Endometrial microvascular endothelial cells (primary cell): ENCODE measurements at regions not wholly inside any gene's neighbourhood (a gene's known extent, or its start where the extent isn't known, plus 50 kb on each side); places are given as distances from the start of the nearest gene placed in this dataset.

Experiments used
- in situ Hi-C: cut with HindIII; loops from 2 replicates; pipeline ENCODE4 v1.10.0; 2017; ENCODE audit warnings: low sequenced_read_pairs, low pct_unique_long_range_greater_than_20kb; ENCODE audit errors: inconsistent ontology term

DNA sequence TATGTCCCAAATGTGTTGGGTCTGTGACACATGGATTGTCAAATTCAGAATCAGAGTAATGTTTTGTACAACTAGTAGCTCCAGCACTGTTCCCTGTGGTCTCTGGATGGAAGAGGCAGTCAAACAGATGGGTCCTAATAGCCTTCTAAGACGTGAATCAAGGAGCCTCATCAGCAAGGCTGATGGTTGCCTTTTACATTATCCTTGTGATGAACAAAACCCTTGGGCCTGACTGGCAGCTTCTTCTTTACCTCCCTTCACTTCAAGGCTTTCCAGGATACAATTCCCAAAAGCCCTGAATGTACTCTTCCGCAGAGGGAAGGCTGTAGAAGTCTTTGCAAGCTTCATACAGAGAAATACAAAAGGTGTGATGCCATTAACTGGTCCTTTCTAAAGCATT lies 633.3 kb downstream of the USP25 start:
- in situ Hi-C loops, result no loop called here

DNA sequence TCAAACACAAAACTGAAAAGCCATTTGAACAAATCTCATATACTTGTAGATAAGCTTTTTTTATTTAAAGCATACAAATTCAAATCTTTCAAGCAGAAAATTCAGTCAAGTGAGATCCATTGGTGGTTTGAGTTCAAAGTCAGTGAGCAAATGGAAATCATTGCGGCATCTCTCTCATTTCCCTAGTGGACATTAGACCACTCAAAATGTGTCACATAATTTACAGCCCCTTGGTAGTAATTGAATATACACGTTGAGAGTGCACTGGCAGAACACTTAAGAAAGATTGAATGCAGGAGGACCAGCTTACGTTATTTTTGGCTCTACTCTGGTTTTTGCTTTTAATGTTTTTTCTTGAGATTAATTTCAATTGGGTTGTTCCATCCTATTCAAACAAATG lies 633.7 kb downstream of the USP25 start:
- in situ Hi-C loops, result no loop called here

DNA sequence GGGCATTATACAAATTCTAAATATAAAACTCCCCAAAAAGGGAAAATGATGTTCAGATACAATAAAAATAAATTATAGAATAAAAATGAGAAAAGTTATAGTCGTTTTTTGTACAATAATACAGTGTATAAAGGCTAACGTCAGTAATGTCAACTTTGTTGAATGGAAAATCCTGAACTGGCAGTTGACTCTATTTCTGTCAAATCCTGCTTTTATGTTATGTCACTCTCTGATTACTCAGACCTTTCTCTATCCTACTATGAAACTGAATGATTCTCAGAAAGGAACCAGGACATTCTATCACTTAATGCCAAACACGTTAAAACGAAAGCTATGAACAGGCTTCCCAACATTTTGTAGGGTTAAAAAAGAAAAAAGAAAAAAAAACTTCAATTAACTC lies 636.4 kb downstream of the USP25 start:
- in situ Hi-C loops, result no loop called here

GRCh38 chr21:16367079-16367478 lies 637.3 kb downstream of the USP25 start:
- in situ Hi-C loops, result no loop called here

- in situ Hi-C loops, result no loop called here
These were observed 640.4 kb downstream of the USP25 start for GRCh38 chr21:16370186-16370585.

DNA sequence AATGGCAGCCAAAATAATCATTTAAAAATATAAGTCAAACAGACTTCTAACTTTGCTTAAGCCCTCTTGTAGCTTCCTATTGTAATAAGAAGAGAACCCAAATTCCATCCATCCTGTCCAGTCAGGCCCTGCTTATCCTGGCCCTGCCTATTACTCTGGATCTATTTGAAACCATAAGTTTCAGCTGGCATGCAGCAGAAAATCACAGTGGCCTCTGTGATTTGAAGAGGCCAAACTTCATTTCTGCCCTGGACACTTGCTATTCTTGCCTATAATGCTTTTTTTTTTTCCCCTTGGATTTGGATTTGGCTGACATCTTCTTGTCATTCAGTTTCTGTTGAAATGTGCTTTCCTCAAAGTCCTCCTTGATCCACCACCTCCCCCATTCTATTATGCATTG lies 642.8 kb downstream of the USP25 start:
- in situ Hi-C loops, result no loop called here

GRCh38 chr21:16376673-16377072 lies 646.9 kb downstream of the USP25 start:
- in situ Hi-C loops, result no loop called here

- in situ Hi-C loops, result no loop called here
These were observed 647.4 kb downstream of the USP25 start for GRCh38 chr21:16377120-16377658.

DNA sequence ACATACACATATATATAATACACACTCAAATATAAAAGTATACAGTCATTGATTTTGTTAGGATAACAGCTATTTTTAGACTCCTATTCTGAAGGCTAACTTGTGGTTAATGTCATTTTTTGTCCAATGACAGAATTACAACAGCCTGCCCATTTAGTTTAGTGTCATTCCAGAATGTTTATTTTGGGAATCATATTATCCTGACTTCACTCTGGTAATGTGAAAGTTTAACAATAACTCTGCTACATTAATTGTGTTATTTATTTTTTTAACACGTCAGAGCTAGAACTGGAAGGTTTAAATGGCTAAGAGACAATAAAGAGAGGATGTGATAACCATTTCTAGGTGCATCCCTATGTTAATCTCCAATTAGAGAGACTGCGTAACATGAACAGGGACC lies 648.1 kb downstream of the USP25 start:
- in situ Hi-C loops, result no loop called here

DNA sequence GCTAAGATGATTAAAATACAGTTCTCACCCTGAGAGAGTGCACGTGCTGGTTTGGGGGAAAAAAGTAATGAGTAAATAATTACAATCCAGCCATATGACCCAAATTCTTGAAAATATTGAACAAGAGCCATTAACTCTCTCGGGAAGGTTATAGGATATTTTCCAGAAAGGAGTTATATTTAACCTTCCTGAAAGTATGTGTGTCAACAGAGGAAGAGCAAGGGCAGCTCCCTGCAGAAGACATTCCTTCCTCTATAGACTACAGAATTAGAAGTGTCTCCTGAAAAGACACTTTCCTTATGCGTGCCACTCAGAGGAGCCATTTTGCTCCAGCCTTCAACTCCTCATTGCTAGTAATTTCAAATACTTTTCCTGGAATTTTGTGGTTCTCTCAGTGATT lies 648.7 kb downstream of the USP25 start:
- in situ Hi-C loops, result no loop called here

GRCh38 chr21:16388291-16388690 lies 658.5 kb downstream of the USP25 start:
- in situ Hi-C loops, result no loop called here

DNA sequence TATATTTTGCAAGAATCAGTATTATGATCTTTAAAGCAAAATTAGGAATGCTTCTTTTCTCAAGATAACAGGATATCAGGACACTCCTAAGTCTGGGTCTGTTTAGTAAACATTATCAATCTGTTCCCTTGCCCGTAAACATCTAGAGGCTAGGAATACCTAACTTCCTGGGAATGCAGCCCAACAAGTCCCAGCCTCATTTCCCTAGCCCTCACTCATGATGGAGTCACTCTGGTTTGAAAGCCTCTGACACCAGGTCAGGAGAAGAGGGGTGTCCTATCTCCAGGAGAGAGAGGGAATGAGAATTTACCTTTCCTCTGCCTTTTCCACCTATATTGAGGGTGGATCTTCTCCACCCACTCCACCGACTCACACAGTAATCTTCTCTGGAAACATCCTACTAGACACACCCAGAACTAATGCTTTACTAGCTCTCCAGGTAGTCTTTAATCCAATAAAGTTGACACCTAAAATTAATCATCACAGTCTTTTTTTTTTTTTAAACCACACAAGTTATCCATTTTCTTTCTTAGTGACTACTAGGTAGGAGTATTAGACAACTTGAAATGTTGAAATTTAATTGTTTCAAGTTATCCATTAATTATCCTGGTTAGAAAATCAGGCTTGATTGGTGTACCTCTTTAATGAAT lies 659.3 kb downstream of the USP25 start:
- in situ Hi-C loops, result no loop called here

DNA sequence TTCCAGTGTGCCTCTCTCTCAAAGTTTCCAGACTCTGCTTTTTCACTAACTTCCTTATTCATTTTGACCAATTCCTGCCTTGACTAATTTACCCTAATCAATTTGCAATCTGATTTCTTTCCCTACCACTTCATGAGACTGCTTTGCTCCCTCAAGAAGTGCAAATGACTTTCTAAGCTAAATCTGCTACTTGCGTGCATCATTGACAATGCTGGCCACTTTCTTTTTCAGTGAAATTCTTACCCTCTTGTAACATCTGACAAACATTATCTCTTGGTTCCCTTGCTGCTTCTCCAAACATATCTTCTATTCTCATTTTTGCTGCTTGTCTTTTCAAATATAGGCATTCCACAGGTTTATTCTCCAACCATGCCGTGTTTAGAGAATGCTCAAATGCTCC lies 659.9 kb downstream of the USP25 start:
- in situ Hi-C loops, result no loop called here

- in situ Hi-C loops, result no loop called here
These were observed 665.5 kb downstream of the USP25 start for GRCh38 chr21:16395285-16395684.

DNA sequence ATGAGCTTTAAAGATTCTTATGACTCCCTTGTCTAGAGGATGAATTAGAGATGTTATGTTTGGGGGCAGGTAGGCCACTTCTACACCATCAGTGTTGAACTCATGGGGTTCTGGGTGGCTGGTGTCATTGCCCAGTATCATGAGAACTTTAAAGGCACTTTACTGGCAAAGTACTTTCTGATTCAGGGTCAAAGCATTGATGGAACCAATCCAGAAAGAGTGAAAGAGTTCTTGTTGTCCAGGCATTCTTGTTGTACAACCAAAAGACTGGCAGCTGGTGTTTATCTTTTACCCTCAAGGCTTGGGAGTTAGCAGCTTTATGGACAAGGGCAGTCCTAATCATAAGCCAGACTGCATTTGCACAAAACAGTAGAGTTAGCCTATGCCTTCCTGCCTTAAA lies 673.0 kb downstream of the USP25 start:
- in situ Hi-C loops, result loop anchor here (25.0 kb wide), 1 partner anchor 215 kb away; no protein-coding TSS in a partner anchor

DNA sequence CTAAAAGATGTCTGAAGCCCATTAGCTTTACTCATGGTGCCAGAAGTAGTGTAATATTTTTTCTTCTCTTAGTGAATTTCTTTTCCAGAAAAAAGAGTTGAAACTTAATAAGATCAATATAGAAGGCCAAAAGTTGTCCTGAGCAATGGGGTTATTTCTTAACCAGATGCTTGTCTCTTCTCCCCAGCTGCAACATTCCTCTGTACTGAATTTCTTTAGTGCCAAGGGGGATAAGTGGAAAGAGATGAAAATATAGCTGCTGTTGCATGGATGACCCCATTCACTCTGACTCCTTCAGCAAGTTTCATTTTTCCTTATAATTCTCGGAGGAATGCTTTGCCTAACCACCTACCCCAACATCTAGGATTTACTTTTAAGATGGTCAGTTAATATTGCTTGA lies 675.0 kb downstream of the USP25 start:
- in situ Hi-C loops, result loop anchor here (25.0 kb wide), 1 partner anchor 217 kb away; no protein-coding TSS in a partner anchor

- in situ Hi-C loops, result loop anchor here (25.0 kb wide), 1 partner anchor 219 kb away; no protein-coding TSS in a partner anchor
These were observed 676.6 kb downstream of the USP25 start for GRCh38 chr21:16406355-16406754.

GRCh38 chr21:16407403-16408240 lies 677.8 kb downstream of the USP25 start:
- in situ Hi-C loops, result loop anchor here (25.0 kb wide), 1 partner anchor 220 kb away; no protein-coding TSS in a partner anchor

GRCh38 chr21:16408280-16408679 lies 678.5 kb downstream of the USP25 start:
- in situ Hi-C loops, result loop anchor here (25.0 kb wide), 1 partner anchor 221 kb away; no protein-coding TSS in a partner anchor

DNA sequence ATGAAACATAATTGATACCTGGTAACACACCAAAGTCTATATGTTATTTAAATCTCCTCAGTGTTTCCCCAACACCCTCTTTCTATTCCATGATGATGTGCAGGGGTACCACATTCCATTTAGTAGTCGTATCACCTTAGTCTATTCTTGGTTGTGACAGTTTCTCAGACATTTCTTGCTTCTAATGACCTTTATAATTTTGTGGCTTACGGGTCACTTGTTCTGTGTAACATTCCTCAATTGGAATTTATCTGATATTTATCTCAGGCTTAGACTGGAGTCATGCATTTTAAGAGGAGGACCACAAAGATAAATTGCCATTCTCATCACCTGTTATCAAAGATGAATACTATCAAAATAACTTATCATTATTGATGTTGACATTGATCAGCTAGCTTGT lies 679.6 kb downstream of the USP25 start:
- in situ Hi-C loops, result loop anchor here (25.0 kb wide), 1 partner anchor 222 kb away; no protein-coding TSS in a partner anchor
